NCI-H187 treated with DMSO at 0.1 percent for 48 hours (cell line): ENCODE measurements at regions not wholly inside any gene's neighbourhood (a gene's known extent, or its start where the extent isn't known, plus 50 kb on each side); places are given as distances from the start of the nearest gene placed in this dataset.

Source experiments
- DNase-seq: peaks from one replicate; lab custom pipeline; 2025; lab: John Stamatoyannopoulos, UW

DNA sequence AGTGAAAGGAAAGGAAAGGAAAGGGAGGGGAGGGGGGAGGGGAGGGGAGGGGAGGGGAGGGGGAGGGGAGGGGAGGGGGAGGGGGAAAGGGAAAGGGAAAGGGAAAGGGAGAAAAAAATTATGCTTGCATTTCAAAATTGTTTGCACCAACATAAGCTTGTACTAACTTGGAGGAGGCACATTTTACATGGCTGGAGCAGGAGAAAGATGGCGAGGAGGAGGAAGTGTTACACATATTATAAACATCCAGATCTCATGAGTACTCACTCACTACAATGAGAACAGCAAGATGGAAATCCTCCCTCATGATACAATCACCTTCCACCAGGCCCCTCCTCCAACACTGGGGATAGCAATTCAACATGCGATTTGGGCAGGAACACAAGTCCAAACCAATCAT, 660.2 kb upstream of the CDH2 start:
- DNase-seq: no peak

DNA sequence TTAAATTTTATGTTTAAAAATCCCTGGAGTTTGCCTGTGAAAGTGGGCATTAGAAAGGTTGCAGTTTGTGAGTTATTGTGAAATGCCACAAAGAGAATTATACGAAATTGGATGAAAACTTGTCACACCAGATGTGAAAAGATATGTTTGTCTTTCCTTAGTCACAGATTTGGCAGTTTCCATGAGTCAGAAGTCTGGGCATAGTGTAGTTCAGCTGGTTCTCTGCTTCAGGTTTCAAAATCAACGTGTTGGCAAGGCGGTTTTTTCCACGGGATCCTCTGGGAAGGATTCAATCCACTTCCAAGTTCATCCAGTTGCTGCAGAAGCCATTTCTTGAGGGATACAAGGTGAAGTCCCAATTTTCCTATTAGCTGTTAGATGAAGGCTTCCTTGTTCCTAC, 658.0 kb upstream of the CDH2 start:
- DNase-seq: no peak

- no peak for DNase-seq
Observed at GRCh38 chr18:28831908-28832307, 655.0 kb upstream of the CDH2 start.

- DNase-seq: no peak
Observed at GRCh38 chr18:28831476-28831875, 654.5 kb upstream of the CDH2 start.

GRCh38 chr18:28826107-28826506, 649.2 kb upstream of the CDH2 start:
- no peak for DNase-seq

DNA sequence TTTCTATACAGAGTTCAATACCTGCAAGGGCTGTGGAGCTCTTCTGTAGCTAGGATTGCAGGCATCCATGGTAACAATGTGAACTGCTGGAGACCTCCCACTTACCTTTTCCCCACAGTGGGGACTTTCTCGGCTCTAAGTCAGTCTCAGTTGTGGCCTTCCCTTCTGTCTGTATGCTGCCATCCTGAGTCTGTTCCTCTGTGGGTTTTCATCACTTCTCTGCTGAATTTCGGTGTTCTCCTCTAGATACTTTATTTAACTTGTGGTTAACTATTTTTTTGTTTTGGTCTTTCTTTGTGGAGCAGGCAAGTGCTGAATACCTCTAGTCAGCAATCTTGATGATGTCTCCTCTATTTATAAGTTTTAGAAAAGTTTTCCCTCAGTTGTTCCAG, 647.2 kb upstream of the CDH2 start:
- no peak for DNase-seq

DNA sequence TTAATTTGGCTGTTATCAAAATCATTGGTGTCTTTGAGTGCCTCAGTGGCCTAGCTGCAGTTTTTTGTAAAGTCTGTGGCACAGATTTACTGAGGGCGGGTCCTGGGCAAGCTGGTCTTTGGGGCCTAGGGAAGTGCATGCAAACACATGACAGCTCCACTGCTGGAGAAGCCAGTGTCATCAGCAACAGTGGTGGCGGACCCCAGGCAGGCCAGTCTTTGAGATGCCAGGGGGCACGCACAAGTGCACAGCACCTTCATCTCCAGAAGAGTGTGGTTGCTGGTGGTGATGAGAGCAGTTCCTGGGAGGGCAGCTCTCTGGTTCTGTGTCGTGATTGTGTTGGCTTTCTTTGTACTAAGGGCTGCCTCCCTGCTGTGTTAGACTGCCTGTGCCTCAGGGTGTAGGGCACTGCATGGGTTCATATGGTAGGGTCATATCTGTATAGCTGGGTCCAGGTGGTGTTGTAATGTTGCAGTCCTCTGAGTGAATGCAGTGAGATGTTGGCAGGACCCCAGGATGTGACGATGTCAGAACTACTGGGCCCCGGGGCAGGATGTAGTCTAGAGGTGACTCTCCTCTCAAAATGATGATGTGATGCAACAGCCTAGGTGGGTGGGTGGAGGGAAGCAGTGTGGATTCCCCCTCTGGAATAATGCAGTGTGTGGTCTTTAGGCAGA, 646.7 kb upstream of the CDH2 start:
- DNase-seq: no peak

GRCh38 chr18:28820353-28820752, 643.4 kb upstream of the CDH2 start:
- no peak for DNase-seq

DNA sequence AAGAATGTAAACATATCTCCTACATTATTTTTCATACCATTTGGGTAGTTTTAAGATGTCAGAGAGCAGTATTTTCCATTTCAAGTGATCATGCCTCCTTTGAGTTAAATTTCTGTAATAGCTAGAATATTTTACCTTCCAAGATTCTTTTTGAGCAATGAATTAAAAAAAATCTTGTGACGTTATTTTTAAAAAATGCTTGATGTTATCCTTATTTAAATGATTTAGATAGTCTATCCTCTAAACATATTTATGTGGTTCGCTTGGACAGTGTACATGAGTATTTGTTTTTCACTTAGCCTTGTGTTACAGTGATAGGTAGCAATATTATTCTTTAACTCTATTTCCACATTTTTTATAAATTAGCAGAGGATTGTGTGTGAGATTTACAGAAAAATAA, 639.2 kb upstream of the CDH2 start:
- DNase-seq: no peak

- DNase-seq: no peak
Observed at GRCh38 chr18:28814365-28814764, 637.4 kb upstream of the CDH2 start.

- DNase-seq: no peak
Observed at GRCh38 chr18:28808373-28808772, 631.4 kb upstream of the CDH2 start.

GRCh38 chr18:28805491-28805890, 628.6 kb upstream of the CDH2 start:
- DNase-seq: no peak

DNA sequence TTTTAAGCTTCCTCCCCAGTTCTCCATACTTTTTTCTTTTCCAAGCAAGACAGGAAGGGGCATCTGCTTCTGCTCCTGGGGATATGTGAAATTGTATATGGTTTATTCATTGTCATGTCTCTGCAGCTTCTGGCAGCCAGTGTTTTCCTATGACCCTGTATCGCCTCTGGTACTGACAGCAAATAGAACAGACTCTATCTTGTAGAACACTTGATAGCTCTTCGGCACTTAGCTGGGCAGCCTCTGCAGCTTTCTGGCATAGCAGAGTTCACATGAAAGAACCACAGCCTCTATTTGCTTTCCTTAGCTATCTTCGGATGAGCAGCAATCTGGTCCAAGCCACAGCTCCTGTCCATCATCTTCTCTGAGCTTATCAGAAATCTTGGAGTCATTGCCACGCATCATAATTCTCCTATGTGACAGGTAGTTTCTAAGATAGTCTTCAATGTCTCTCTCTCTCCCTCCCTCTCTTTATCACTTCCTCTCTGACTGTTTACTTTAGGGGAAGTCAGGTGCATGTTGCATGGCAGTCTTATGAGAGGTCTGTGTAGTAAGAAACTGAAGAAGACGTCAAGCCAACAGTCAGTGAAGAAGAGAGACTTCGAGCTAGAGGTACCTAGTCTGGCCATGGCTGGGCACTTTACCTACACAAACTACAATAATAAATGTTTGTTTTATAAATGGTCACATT, 627.7 kb upstream of the CDH2 start:
- DNase-seq: no peak

- DNase-seq: no peak
Observed at GRCh38 chr18:28802546-28802945, 625.6 kb upstream of the CDH2 start.

- DNase-seq: no peak
Observed at GRCh38 chr18:28801876-28802275, 624.9 kb upstream of the CDH2 start.

DNA sequence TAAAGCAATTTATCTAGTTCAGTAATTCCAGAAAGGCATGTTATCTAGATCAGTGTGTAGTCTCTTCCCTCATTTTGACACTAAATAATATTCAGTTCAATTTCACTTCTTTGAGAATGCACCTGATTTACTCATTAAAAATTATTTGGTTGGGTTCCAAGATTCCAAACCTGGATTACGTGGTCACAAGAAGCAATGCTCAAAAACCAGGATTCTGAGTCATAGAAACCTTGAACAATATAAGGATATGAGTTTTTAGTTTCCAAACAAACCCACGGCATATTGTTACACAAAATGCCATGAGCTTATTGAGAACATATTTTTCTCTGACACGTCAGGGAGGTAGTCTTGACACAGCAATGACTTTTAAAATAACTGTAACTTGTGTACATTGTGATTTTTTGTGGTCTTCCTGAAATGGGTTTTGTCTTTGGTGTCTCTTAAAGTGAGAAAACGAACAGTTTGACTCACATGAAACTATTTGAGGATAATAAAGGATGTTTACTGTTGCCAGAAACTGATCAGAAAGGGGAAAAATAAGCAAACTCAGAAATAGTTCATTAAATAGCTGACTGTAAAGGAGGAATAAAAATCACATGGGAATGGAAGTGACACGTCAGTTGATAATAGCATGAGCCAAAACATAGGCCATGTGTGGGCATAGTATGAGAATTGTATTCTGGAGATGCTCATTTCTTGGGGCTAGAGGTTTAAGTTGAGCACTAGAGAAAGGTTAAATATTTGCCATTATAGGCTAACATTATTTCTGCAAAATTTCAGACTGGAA, 617.7 kb upstream of the CDH2 start:
- no peak for DNase-seq

DNA sequence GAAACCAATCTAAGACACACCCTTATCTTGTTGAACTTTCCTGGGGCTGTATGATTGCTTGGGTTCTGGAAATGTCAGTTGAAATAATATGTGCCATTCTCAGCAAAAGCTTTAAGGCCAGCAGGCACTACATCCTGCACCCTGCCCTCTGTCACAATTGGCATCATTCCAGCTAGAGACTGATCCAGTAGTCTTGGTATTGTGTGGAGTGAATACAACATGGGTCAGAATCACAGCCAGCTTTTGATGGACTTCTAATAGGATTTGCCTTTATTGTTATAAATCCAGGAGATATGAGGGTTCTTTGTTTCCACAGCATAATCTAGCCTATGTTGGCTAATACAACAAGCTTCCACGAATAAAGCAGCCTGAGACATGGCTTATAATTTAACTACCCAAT, 617.0 kb upstream of the CDH2 start:
- no peak for DNase-seq

- DNase-seq: no peak
Observed at GRCh38 chr18:28792404-28793086, 615.6 kb upstream of the CDH2 start.

DNA sequence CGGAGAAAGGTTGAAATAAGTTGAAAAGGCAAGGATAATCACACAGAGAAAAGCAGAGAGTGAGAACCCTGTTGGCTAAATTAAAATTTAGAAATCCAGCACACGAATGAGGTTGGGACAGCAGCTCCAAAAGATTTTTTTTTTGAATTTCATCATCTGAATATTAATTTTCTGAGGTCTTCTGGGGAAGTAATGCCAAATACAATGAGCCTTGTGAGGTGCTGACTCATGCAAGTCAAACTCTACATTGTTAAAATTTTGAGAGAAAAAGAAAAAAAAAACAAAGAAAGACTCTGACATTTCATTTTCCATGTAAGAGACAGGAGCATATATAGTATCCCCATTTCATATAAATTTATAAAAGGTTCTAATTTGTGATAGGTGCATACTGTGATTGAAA, 614.2 kb upstream of the CDH2 start:
- DNase-seq: no peak

GRCh38 chr18:28789502-28789901, 612.6 kb upstream of the CDH2 start:
- DNase-seq: no peak

GRCh38 chr18:28786926-28787325, 610.0 kb upstream of the CDH2 start:
- no peak for DNase-seq

- DNase-seq: no peak
Observed at GRCh38 chr18:28781616-28782362, 604.9 kb upstream of the CDH2 start.
